ENCODE measurements at regions not wholly inside any gene's neighbourhood (a gene's known extent, or its start where the extent isn't known, plus 50 kb on each side); places are given as distances from the start of the nearest gene placed in this dataset.

DNA sequence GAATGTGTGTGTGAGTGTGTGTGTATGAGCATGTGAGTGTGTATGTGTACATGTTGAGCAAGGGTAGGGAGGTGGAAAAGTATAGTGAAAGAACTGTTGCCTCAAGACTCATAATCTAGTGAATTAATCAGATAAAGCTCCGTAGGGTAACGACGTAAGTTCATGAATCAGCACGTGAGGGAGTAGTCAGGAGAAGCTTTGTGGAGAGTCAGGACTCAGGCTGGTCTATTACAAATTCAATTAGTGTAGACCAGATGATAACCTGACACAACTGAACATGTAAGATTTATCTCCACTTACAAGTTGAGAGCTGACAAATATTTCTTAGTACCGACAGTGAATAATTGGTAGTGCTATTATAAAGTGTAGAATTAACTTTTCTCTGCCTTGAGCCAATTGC, 194.5 kb downstream of the RAD51AP2 start:
- TF ChIP-seq, protein P1, sequence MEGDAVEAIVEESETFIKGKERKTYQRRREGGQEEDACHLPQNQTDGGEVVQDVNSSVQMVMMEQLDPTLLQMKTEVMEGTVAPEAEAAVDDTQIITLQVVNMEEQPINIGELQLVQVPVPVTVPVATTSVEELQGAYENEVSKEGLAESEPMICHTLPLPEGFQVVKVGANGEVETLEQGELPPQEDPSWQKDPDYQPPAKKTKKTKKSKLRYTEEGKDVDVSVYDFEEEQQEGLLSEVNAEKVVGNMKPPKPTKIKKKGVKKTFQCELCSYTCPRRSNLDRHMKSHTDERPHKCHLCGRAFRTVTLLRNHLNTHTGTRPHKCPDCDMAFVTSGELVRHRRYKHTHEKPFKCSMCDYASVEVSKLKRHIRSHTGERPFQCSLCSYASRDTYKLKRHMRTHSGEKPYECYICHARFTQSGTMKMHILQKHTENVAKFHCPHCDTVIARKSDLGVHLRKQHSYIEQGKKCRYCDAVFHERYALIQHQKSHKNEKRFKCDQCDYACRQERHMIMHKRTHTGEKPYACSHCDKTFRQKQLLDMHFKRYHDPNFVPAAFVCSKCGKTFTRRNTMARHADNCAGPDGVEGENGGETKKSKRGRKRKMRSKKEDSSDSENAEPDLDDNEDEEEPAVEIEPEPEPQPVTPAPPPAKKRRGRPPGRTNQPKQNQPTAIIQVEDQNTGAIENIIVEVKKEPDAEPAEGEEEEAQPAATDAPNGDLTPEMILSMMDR (conservative IDR thresholded peaks at IDR 0.05; ENCODE audit: low read depth, low read length), result no peak
- DNase-seq (ENCODE audit: low read depth), result no peak
- H3K4me3 ChIP-seq (ENCODE audit: low read depth, low read length), result no peak overlapping the region

DNA sequence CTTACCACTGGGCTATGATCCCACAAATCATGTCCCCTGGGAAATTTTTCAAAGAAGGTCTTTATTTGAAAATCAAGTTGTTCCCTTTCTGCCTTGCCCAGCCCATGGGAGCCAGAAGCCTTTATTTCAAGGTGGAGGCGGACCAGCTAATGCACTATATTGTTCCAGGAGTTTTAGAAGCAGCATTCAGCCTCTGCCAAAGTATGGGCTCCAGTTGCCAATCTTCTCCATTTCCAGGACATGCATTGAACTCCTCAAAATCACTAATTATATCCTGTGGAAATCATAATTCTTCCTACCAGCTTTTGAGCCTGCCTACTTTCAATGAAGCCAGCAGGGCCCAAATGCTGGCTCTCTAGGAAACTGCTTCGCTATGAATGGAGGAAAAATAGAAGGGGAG, 195.8 kb downstream of the RAD51AP2 start:
- no peak for DNase-seq (ENCODE audit: low read depth)
- no peak overlapping the region for H3K4me3 ChIP-seq (ENCODE audit: low read depth, low read length)
- TF ChIP-seq, protein P1 (conservative IDR thresholded peaks at IDR 0.05; ENCODE audit: low read depth, low read length), result no peak

DNA sequence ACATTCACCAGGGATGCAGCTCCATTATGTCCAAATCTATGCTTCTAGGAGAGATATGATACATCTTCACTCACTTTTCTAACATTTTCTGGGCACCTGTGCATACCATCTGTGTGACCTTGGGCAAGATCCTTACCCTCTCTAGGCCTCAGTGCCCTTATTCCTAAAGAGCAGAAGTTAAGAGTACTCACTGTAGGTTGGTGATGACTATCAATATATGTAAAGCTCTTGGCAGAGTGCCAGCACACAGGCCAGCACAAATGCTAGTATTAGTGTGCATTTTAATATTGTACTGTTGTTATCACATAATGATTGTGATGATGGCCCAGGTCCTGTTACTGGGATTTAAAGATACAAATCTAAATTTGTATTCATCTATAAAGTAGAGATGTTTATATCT, 199.2 kb downstream of the RAD51AP2 start:
- TF ChIP-seq, protein P1 (conservative IDR thresholded peaks at IDR 0.05; ENCODE audit: low read depth, low read length), result no peak
- no peak overlapping the region for H3K4me3 ChIP-seq (ENCODE audit: low read depth, low read length)
- DNase-seq (ENCODE audit: low read depth), result no peak

- no peak overlapping the region for H3K4me3 ChIP-seq (ENCODE audit: low read depth, low read length)
- DNase-seq (ENCODE audit: low read depth), result no peak
- TF ChIP-seq, protein P1 (conservative IDR thresholded peaks at IDR 0.05; ENCODE audit: low read depth, low read length), result no peak
Measured at GRCh38 chr2:17318013-17318412, 200.2 kb downstream of the RAD51AP2 start.

GRCh38 chr2:17317439-17317976, 200.7 kb downstream of the RAD51AP2 start:
- TF ChIP-seq, protein P1 (conservative IDR thresholded peaks at IDR 0.05; ENCODE audit: low read depth, low read length), result no peak
- no peak overlapping the region for H3K4me3 ChIP-seq (ENCODE audit: low read depth, low read length)
- no peak for DNase-seq (ENCODE audit: low read depth)

GRCh38 chr2:17313261-17313660, 205.0 kb downstream of the RAD51AP2 start:
- no peak overlapping the region for H3K4me3 ChIP-seq (ENCODE audit: low read depth, low read length)
- DNase-seq (ENCODE audit: low read depth), result no peak
- TF ChIP-seq, protein P1 (conservative IDR thresholded peaks at IDR 0.05; ENCODE audit: low read depth, low read length), result no peak

GRCh38 chr2:17311771-17312511, 206.3 kb downstream of the RAD51AP2 start:
- DNase-seq (ENCODE audit: low read depth), result no peak
- TF ChIP-seq, protein P1 (conservative IDR thresholded peaks at IDR 0.05; ENCODE audit: low read depth, low read length), result no peak
- H3K4me3 ChIP-seq (ENCODE audit: low read depth, low read length), result no peak overlapping the region
